ENCODE measurements at regions not wholly inside any gene's neighbourhood (a gene's known extent, or its start where the extent isn't known, plus 50 kb on each side); places are given as distances from the start of the nearest gene placed in this dataset.
"Not testable (repeated sequence)": the region's sequence is repeated elsewhere in the genome, so short reads cannot be mapped to it uniquely, and the experiment has no call there.

DNA sequence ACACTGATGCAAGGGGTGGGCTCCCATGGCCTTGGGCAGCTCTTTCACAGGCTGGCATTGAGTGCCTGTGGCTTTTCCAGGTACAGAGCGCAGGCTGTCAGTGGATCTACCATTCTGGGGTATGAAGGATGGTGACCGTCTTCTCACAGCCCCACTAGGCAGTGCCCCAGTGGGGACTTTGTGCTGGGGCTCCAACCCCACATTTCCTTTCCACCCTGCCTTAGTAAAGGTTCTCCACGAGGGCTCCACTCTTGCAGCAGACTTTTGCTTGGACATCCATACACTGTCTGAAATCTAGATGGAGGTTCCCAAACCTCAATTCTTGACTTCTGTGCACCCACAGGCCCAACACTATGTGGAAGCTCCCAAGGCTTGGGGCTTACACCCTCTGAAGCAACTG lies 107.9 kb upstream of the ECI2 start:
- no peaks in the 10 kb centered on the region for H3K36me3 ChIP-seq (ENCODE audit: control insufficient read depth in 2 of 2, insufficient read depth in 2 of 2, low read length in 2 of 2)
- H3K9ac ChIP-seq (ENCODE audit: low read length in 2 of 2), result no peak overlapping the region
- no peak overlapping the region for H3K27ac ChIP-seq (ENCODE audit: low read length)
- H3K9me3 ChIP-seq (ENCODE audit: control insufficient read depth in 2 of 2, low read length in 2 of 2), result no peaks in the 10 kb centered on the region
- H3K4me3 ChIP-seq (ENCODE audit: low read length in 2 of 2), result no peak overlapping the region
- no peaks in the 10 kb centered on the region for H3K27me3 ChIP-seq (ENCODE audit: control insufficient read depth in 1 of 2, insufficient read depth in 2 of 2, low read length in 2 of 2)
- no peaks in the 10 kb centered on the region for H3K4me1 ChIP-seq (ENCODE audit: control insufficient read depth, insufficient read depth, low read length)

DNA sequence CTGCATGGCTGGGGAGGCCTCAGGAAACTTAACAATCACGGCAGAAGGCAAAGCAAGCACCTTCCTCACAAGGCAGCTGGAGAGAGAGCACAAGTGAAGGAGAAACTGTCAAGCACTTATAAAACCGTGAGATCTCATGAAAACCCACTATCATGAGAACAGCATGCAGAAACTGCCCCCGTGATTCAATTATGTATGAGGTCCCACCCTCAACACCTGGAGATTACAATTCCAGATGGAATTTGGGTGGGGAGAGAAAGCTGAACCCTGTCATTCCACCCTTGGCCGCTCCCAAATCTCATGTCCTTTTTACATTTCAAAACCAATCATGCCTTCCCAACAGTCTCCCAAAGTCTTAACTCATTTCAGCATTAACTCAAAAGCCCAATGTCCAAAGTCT lies 107.2 kb upstream of the ECI2 start:
- Histone ChIP-seq H3K4me1 (ENCODE audit: control insufficient read depth, insufficient read depth, low read length) (no peaks in the 10 kb centered on the region), H3K9me3 (ENCODE audit: control insufficient read depth in 2 of 2, low read length in 2 of 2) (no peaks in the 10 kb centered on the region), H3K27me3 (ENCODE audit: control insufficient read depth in 1 of 2, insufficient read depth in 2 of 2, low read length in 2 of 2) (no peaks in the 10 kb centered on the region), H3K4me3 (ENCODE audit: low read length in 2 of 2) (no peak overlapping the region), H3K27ac (ENCODE audit: low read length) (no peak overlapping the region), H3K9ac (ENCODE audit: low read length in 2 of 2) (no peak overlapping the region), H3K36me3 (ENCODE audit: control insufficient read depth in 2 of 2, insufficient read depth in 2 of 2, low read length in 2 of 2) (no peaks in the 10 kb centered on the region)

DNA sequence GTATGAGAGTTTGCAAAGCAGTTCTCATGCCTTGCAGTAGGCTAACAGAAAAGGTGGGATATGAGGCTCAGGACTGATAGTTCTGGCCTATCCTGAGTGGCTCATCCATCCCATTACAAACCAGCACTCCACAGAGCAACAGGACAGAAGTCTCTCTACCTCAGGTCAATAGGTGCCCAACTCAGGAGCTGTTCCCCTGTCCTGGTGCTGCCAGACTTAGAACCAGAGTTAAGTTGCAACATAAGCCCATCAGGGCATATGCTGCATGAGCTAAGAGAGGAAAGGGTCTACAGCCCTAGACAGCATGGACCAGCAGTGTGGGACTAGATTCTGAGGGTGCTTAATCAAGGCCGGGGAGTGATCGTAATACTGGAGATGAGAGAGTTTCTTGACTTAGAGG lies 104.8 kb upstream of the ECI2 start:
- no peak overlapping the region for H3K27ac ChIP-seq (ENCODE audit: low read length)
- H3K4me1 ChIP-seq (ENCODE audit: control insufficient read depth, insufficient read depth, low read length), result no peaks in the 10 kb centered on the region
- no peak overlapping the region for H3K9ac ChIP-seq (ENCODE audit: low read length in 2 of 2)
- no peaks in the 10 kb centered on the region for H3K27me3 ChIP-seq (ENCODE audit: control insufficient read depth in 1 of 2, insufficient read depth in 2 of 2, low read length in 2 of 2)
- no peaks in the 10 kb centered on the region for H3K9me3 ChIP-seq (ENCODE audit: control insufficient read depth in 2 of 2, low read length in 2 of 2)
- no peak overlapping the region for H3K4me3 ChIP-seq (ENCODE audit: low read length in 2 of 2)
- no peaks in the 10 kb centered on the region for H3K36me3 ChIP-seq (ENCODE audit: control insufficient read depth in 2 of 2, insufficient read depth in 2 of 2, low read length in 2 of 2)

DNA sequence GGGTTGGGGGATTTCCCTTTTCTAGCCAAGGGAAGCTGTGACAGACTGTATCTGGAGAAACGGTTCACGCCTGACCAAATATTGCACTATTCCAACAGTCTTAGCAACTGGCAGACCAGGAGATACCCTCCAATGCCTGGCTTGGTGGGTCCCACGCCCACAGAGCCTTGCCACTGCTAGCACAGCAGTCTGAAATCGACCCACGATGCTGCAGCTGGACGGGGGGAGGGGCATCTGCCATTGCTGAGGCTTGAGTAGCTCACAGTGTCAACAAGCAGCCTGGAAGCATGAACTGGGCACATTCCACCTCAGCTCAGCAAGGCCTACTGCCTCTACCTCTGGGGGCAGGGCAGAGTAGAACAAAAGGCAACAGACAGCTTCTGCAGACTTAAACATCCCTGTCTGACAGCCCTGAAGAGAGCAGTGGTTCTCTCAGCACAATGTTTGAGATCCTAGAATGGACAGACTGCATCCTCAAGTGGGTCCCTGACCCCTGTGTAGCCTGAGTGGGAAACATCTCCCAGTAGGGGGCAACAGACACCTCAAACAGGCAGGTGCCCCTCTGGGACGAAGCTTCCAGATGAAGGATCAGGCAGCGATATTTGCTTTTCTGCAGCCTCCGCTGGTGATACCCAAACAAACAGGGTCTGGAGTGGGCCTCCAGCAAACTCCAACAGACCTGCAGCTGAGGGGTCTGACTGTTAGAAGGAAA lies 89.9 kb upstream of the ECI2 start:
- Histone ChIP-seq H3K4me3 (ENCODE audit: low read length in 2 of 2) (no peak overlapping the region), H3K9ac (ENCODE audit: low read length in 2 of 2) (no peak overlapping the region), H3K36me3 (ENCODE audit: control insufficient read depth in 2 of 2, insufficient read depth in 2 of 2, low read length in 2 of 2) (no peaks in the 10 kb centered on the region), H3K9me3 (ENCODE audit: control insufficient read depth in 2 of 2, low read length in 2 of 2) (no peaks in the 10 kb centered on the region), H3K27ac (ENCODE audit: low read length) (no peak overlapping the region), H3K4me1 (ENCODE audit: control insufficient read depth, insufficient read depth, low read length) (no peaks in the 10 kb centered on the region), H3K27me3 (ENCODE audit: control insufficient read depth in 1 of 2, insufficient read depth in 2 of 2, low read length in 2 of 2) (no peaks in the 10 kb centered on the region)

DNA sequence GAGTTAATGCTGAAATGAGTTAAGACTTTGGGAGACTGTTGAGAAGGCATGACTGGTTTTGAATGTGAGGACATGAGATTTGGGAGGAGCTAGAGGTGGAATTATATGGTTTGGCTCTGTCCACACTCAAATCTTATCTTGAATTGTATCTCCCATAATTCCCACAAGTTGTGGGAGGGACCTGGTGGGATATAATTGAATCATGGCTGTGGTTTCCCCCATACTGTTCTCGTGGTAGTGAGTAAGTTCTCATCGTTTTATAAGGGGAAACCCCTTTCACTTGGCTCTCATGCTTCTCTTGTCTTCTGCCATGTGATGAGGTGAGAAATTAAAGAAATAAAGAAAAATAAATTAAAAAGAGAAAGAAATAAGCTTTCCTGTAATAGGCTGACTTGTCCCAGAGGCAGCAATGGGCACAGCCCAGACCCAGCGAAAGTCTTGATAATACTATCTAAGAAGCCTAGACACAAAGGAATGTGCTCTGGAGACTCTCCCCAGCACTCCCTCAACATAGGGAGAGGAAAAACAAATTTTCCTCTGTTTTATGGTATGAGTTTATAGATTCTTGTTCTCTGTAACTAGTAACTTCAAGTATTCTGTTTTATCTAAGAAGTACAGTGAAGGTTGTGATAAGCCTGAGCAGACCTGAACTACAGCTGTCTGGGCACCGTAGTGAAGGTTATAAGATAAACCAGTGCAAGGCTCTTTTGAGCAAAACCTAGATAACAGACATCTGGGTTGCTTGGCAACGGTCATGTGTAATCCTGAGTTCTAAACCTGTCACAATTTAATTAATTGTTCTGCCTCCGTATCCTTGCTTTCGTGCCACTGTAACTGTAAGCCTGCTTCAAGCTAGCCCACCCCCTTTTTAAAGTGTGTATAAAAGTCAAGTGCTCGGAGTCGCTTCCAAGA lies 88.9 kb upstream of the ECI2 start:
- Histone ChIP-seq H3K27me3 (ENCODE audit: control insufficient read depth in 1 of 2, insufficient read depth in 2 of 2, low read length in 2 of 2) (no peaks in the 10 kb centered on the region), H3K36me3 (ENCODE audit: control insufficient read depth in 2 of 2, insufficient read depth in 2 of 2, low read length in 2 of 2) (no peaks in the 10 kb centered on the region), H3K9ac (ENCODE audit: low read length in 2 of 2) (no peak overlapping the region), H3K4me3 (ENCODE audit: low read length in 2 of 2) (no peak overlapping the region), H3K27ac (ENCODE audit: low read length) (no peak overlapping the region), H3K9me3 (ENCODE audit: control insufficient read depth in 2 of 2, low read length in 2 of 2) (no peaks in the 10 kb centered on the region), H3K4me1 (ENCODE audit: control insufficient read depth, insufficient read depth, low read length) (no peaks in the 10 kb centered on the region)

DNA sequence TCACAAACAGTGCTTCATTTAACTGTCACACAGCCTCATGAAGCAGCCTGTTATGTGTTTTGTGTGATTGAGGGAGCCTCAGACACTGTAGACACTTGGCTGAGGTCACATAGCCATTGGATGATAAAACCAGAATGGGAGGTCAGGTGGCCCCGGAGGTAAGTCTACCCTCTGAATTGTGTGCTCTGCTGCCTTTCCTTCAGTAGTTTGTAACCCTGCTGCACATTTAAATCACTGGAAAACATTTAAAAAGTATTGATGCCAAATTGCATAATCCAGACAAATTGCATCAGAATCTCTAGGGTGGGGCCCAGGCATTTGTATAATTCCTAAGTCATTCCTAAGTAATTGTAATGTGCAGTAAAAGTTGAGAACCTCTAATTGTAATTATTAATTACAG lies 85.2 kb upstream of the ECI2 start:
- H3K4me1 ChIP-seq (ENCODE audit: control insufficient read depth, insufficient read depth, low read length), result no peaks in the 10 kb centered on the region
- H3K9me3 ChIP-seq (ENCODE audit: control insufficient read depth in 2 of 2, low read length in 2 of 2), result no peaks in the 10 kb centered on the region
- no peak overlapping the region for H3K27ac ChIP-seq (ENCODE audit: low read length)
- no peaks in the 10 kb centered on the region for H3K27me3 ChIP-seq (ENCODE audit: control insufficient read depth in 1 of 2, insufficient read depth in 2 of 2, low read length in 2 of 2)
- H3K9ac ChIP-seq (ENCODE audit: low read length in 2 of 2), result no peak overlapping the region
- no peaks in the 10 kb centered on the region for H3K36me3 ChIP-seq (ENCODE audit: control insufficient read depth in 2 of 2, insufficient read depth in 2 of 2, low read length in 2 of 2)
- no peak overlapping the region for H3K4me3 ChIP-seq (ENCODE audit: low read length in 2 of 2)

DNA sequence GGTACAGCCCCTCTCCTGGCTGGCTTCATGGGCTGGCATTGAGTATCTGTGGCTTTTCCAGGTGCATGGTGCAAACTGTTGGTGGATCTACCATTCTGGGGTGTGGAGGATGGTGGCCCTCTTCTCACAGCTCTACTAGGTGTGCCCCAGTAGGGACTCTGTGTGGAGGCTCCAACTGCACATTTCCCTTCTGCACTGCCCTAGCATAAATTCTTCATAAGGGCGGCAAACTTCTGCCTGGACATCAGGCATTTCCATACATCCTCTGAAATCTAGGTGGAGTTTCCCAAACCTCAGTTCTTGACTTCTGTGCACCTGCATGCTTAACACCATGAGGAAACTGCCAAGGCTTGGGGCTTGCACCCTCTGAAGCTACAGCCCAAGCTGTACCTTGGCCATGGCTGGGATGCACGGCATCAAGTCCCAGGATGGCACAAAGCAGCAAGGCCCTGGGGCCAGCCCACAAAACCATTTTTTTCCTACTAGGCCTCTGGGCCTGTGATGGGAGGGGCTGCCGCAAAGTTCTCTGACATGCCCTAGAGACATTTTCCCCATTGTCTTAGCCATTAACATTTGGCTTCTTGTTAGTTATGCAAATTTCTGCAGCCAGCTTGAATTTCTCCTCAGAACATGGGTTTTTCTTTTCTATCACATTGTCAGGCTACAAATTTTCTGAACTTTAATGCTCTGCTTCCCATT lies 83.4 kb upstream of the ECI2 start:
- not testable (repeated sequence) for H3K4me1 ChIP-seq (ENCODE audit: control insufficient read depth, insufficient read depth, low read length); H3K4me3 ChIP-seq (ENCODE audit: low read length in 2 of 2); H3K27me3 ChIP-seq (ENCODE audit: control insufficient read depth in 1 of 2, insufficient read depth in 2 of 2, low read length in 2 of 2); H3K27ac ChIP-seq (ENCODE audit: low read length); H3K9me3 ChIP-seq (ENCODE audit: control insufficient read depth in 2 of 2, low read length in 2 of 2); H3K9ac ChIP-seq (ENCODE audit: low read length in 2 of 2); H3K36me3 ChIP-seq (ENCODE audit: control insufficient read depth in 2 of 2, insufficient read depth in 2 of 2, low read length in 2 of 2)

DNA sequence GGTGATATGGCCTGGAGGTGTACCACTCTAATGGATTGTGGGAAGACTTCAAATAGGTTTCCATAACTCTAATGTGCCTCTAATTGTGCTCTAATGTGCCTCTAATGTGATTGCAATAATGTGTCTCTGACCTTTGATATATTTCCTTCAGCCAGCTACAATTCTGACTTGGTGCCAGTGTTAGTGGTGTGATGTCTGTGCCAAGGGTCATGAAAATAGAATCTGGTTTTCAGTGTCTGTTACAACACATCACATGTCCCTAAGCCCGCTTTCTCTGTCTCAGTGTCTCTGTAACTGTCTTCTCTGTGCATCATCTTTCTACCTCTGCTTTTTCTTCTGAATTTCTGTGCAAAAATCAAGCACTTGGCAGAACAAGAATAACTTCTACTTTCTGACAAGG lies 77.2 kb upstream of the ECI2 start:
- Histone ChIP-seq H3K36me3 (ENCODE audit: control insufficient read depth in 2 of 2, insufficient read depth in 2 of 2, low read length in 2 of 2) (no peaks in the 10 kb centered on the region), H3K4me1 (ENCODE audit: control insufficient read depth, insufficient read depth, low read length) (peaks cover 4% of the 10 kb centered on the region), H3K27ac (ENCODE audit: low read length) (no peak overlapping the region), H3K4me3 (ENCODE audit: low read length in 2 of 2) (no peak overlapping the region), H3K9me3 (ENCODE audit: control insufficient read depth in 2 of 2, low read length in 2 of 2) (no peaks in the 10 kb centered on the region), H3K27me3 (ENCODE audit: control insufficient read depth in 1 of 2, insufficient read depth in 2 of 2, low read length in 2 of 2) (no peaks in the 10 kb centered on the region), H3K9ac (ENCODE audit: low read length in 2 of 2) (no peak overlapping the region)

DNA sequence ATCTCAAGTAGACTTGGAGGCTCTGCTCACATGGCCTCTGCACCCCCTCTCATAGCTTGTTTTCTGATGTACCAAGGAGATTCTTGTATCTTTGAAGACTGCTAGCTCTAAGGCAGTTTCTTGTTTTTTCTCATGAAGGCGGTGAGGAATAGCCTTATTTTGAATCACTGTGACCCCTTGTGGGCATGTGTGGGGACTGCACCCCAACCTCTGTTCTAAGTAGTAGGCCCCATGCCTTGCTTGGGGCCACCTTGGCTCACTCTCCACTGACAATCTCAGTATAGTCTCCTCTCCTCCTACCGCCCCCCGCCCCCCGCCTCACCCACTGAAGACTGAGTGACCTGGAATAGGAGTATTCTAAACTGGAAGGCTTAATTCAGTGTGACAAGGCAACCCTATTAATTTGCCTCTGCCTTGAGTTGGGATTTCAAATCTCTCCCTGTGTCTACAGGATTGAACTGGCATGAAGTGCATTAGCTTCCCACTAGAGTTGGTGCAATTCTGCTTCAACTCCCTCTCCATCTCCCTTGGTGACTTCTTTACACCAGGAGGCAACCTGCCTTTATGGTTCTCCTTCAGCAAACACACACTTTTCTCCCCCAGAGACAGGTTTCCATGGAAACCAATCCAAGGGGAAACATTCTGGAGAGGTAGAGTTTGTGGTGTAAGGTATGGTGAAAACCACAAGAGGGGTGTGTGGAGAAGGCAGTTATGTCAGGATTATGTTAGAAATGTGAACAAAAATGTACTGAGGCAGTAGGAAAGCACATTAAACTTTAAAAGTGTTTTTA lies 75.4 kb upstream of the ECI2 start:
- Histone ChIP-seq H3K36me3 (ENCODE audit: control insufficient read depth in 2 of 2, insufficient read depth in 2 of 2, low read length in 2 of 2) (no peaks in the 10 kb centered on the region), H3K9ac (ENCODE audit: low read length in 2 of 2) (no peak overlapping the region), H3K4me1 (ENCODE audit: control insufficient read depth, insufficient read depth, low read length) (peaks cover 9% of the 10 kb centered on the region), H3K9me3 (ENCODE audit: control insufficient read depth in 2 of 2, low read length in 2 of 2) (no peaks in the 10 kb centered on the region), H3K4me3 (ENCODE audit: low read length in 2 of 2) (no peak overlapping the region), H3K27ac (ENCODE audit: low read length) (no peak overlapping the region), H3K27me3 (ENCODE audit: control insufficient read depth in 1 of 2, insufficient read depth in 2 of 2, low read length in 2 of 2) (no peaks in the 10 kb centered on the region)

DNA sequence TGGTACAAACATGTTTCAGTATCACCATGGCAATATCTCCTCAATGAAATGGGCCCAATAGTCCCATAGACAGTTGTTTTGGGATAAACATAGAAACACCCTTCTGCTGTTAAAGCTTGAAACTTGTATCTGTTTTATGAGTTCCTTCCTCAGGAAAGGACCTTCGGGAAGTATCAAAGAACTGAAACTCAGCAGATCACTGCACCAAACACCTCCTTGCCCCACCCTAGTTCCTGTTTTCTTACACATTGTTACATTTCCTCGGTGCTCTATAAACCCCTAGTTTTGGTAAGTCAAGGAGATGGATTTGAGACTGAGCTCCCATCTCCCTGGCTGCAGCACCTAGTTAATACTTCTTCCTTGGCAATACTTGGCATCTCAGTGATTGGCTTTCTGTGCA lies 73.8 kb upstream of the ECI2 start:
- H3K27me3 ChIP-seq (ENCODE audit: control insufficient read depth in 1 of 2, insufficient read depth in 2 of 2, low read length in 2 of 2), result no peaks in the 10 kb centered on the region
- no peak overlapping the region for H3K4me3 ChIP-seq (ENCODE audit: low read length in 2 of 2)
- H3K9me3 ChIP-seq (ENCODE audit: control insufficient read depth in 2 of 2, low read length in 2 of 2), result no peaks in the 10 kb centered on the region
- H3K36me3 ChIP-seq (ENCODE audit: control insufficient read depth in 2 of 2, insufficient read depth in 2 of 2, low read length in 2 of 2), result no peaks in the 10 kb centered on the region
- no peak overlapping the region for H3K27ac ChIP-seq (ENCODE audit: low read length)
- H3K4me1 ChIP-seq (ENCODE audit: control insufficient read depth, insufficient read depth, low read length), result peaks cover 9% of the 10 kb centered on the region
- H3K9ac ChIP-seq (ENCODE audit: low read length in 2 of 2), result no peak overlapping the region
